Fibroblast of lung (primary cell): ENCODE measurements at regions not wholly inside any gene's neighbourhood (a gene's known extent, or its start where the extent isn't known, plus 50 kb on each side); places are given as distances from the start of the nearest gene placed in this dataset.

Experiments used
- DNase-seq, 2 donors: peaks; one replicate each; pipeline versions ENCODE4 v3.0.0 to v3.0.0-alpha.2; 2010; ENCODE audit warnings: low read depth in 2 of 2
- H2AFZ ChIP-seq: 2 replicates; pipeline ENCODE4 v1.5.1; 2012; ENCODE audit warnings: low read length, control low read depth, inconsistent platforms
- H3K27ac ChIP-seq: 2 replicates; pipeline ENCODE4 v1.5.1; 2011; ENCODE audit warnings: low read length, control low read depth; ENCODE audit not compliant: insufficient read depth
- H3K27me3 ChIP-seq: 2 replicates; pipeline ENCODE4 v1.5.1; 2011; ENCODE audit warnings: mild to moderate bottlenecking, low read length; ENCODE audit not compliant: control insufficient read depth, insufficient read depth
- H3K36me3 ChIP-seq: 2 replicates; pipeline ENCODE4 v1.5.1; 2011; ENCODE audit warnings: low read length; ENCODE audit not compliant: control insufficient read depth, insufficient read depth
- H3K4me1 ChIP-seq: 2 replicates; pipeline ENCODE4 v1.5.1; 2011; ENCODE audit warnings: low read length; ENCODE audit not compliant: control insufficient read depth, insufficient read depth; ENCODE audit errors: extremely low read depth
- H3K4me2 ChIP-seq: 2 replicates; pipeline ENCODE4 v1.5.1; 2011; ENCODE audit warnings: low read length, control low read depth; ENCODE audit not compliant: insufficient read depth; ENCODE audit errors: extremely low read depth
- H3K4me3 ChIP-seq, 4 experiments: fragments of 200-600 bp in 1 of 4; sonication (generic) in 1 of 4; replicated peaks in 1 of 4; 2 replicates each; pipeline ENCODE4 v1.5.1; 2011 to 2016; ENCODE audit warnings: low read length in 4 of 4, low read depth in 3 of 4, mild to moderate bottlenecking in 3 of 4, control low read depth in 2 of 4, inconsistent platforms in 1 of 4, mixed read lengths in 1 of 4; ENCODE audit not compliant: insufficient read depth in 1 of 4; ENCODE audit errors: control extremely low read depth in 1 of 4
- H3K79me2 ChIP-seq: 2 replicates; pipeline ENCODE4 v1.5.1; 2012; ENCODE audit warnings: mild to moderate bottlenecking, low read length, inconsistent platforms; ENCODE audit not compliant: control insufficient read depth, insufficient read depth
- H3K9ac ChIP-seq: 2 replicates; pipeline ENCODE4 v1.5.1; 2011; ENCODE audit warnings: mild to moderate bottlenecking, low read length, control low read depth; ENCODE audit not compliant: insufficient read depth
- H3K9me3 ChIP-seq: 2 replicates; pipeline ENCODE4 v1.5.1; 2012; ENCODE audit warnings: low read depth, low read length; ENCODE audit not compliant: control insufficient read depth, insufficient read depth
- H4K20me1 ChIP-seq: 2 replicates; pipeline ENCODE4 v1.5.1; 2011; ENCODE audit warnings: low read length; ENCODE audit not compliant: control insufficient read depth, insufficient read depth; ENCODE audit errors: extremely low read depth
- EZH2 ChIP-seq: IDR thresholded peaks from 2 replicates; pipeline ENCODE4 v1.5.1; 2012; ENCODE audit warnings: low read length, control low read depth, mild to moderate bottlenecking; ENCODE audit errors: missing control alignments
- TF ChIP-seq, protein P1 (sequence below), 2 donors: IDR thresholded peaks in 1 of 2; conservative IDR thresholded peaks in 1 of 2; 1 replicate in 1 of 2; 2 replicates in 1 of 2; pipeline ENCODE4 v1.5.1; 2011 to 2012; ENCODE audit warnings: low read length in 2 of 2, control low read depth in 1 of 2, inconsistent platforms in 1 of 2, low read depth in 1 of 2, mild to moderate bottlenecking in 1 of 2

DNA sequence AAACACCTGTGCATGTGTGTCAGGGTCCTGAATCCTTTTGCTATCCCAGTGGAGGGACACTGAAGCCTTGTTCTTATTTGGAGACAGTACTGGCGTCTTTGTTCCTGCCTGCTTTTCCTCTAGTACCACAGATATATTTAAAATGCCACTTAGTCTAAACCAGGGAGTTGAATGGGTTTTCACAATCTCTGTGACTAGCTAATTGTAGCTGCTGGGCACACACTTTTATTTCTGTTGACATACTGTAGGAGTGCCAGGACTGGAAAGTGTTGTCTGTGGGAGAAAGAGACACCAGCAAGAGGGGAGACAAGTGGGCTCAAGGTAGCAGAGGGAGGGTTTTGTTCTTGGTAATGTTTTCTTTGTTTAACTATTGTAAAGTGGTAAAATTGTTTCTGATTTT, 174.0 kb upstream of the SV2C start:
- Histone ChIP-seq H3K79me2 (no peaks in the 10 kb centered on the region), H3K9me3 (no peaks in the 10 kb centered on the region), H3K4me3 (no peak overlapping the region), H3K4me2 (no peak overlapping the region), H4K20me1 (no peaks in the 10 kb centered on the region), H3K27ac (no peak overlapping the region), H2AFZ (no peak overlapping the region), H3K4me1 (no peaks in the 10 kb centered on the region), H3K36me3 (no peaks in the 10 kb centered on the region), H3K27me3 (no peaks in the 10 kb centered on the region), H3K9ac (no peak overlapping the region)
- TF ChIP-seq, protein P1, sequence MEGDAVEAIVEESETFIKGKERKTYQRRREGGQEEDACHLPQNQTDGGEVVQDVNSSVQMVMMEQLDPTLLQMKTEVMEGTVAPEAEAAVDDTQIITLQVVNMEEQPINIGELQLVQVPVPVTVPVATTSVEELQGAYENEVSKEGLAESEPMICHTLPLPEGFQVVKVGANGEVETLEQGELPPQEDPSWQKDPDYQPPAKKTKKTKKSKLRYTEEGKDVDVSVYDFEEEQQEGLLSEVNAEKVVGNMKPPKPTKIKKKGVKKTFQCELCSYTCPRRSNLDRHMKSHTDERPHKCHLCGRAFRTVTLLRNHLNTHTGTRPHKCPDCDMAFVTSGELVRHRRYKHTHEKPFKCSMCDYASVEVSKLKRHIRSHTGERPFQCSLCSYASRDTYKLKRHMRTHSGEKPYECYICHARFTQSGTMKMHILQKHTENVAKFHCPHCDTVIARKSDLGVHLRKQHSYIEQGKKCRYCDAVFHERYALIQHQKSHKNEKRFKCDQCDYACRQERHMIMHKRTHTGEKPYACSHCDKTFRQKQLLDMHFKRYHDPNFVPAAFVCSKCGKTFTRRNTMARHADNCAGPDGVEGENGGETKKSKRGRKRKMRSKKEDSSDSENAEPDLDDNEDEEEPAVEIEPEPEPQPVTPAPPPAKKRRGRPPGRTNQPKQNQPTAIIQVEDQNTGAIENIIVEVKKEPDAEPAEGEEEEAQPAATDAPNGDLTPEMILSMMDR (conservative IDR thresholded peaks at IDR 0.05 in 1 of 2, IDR thresholded peaks at IDR 0.05 in 1 of 2; ENCODE audit: low read depth in 1 of 2, low read length in 2 of 2) = no peak
- TF ChIP-seq EZH2 = no peak
- DNase-seq = no peak

- TF ChIP-seq, protein P1 (conservative IDR thresholded peaks at IDR 0.05 in 1 of 2, IDR thresholded peaks at IDR 0.05 in 1 of 2; ENCODE audit: low read depth in 1 of 2, low read length in 2 of 2) = no peak
- TF ChIP-seq EZH2 = no peak
- no peak for DNase-seq
- H3K9ac ChIP-seq = no peak overlapping the region
- no peak overlapping the region for H3K27ac ChIP-seq
- H3K27me3 ChIP-seq = no peaks in the 10 kb centered on the region
- no peaks in the 10 kb centered on the region for H3K36me3 ChIP-seq
- H2AFZ ChIP-seq = no peak overlapping the region
- H3K79me2 ChIP-seq = no peaks in the 10 kb centered on the region
- no peaks in the 10 kb centered on the region for H3K4me1 ChIP-seq
- H4K20me1 ChIP-seq = no peaks in the 10 kb centered on the region
- H3K4me2 ChIP-seq = no peak overlapping the region
- no peaks in the 10 kb centered on the region for H3K9me3 ChIP-seq
- H3K4me3 ChIP-seq = no peak overlapping the region
Observed at GRCh38 chr5:75907651-75908050, 175.5 kb upstream of the SV2C start.

- DNase-seq = no peak
- no peak overlapping the region for H3K4me2 ChIP-seq
- no peaks in the 10 kb centered on the region for H3K36me3 ChIP-seq
- H3K4me1 ChIP-seq = no peaks in the 10 kb centered on the region
- no peak overlapping the region for H3K27ac ChIP-seq
- TF ChIP-seq, protein P1 (conservative IDR thresholded peaks at IDR 0.05 in 1 of 2, IDR thresholded peaks at IDR 0.05 in 1 of 2; ENCODE audit: low read depth in 1 of 2, low read length in 2 of 2) = no peak
- no peak for TF ChIP-seq EZH2
- no peaks in the 10 kb centered on the region for H4K20me1 ChIP-seq
- H3K9ac ChIP-seq = no peak overlapping the region
- H3K4me3 ChIP-seq = no peak overlapping the region
- no peaks in the 10 kb centered on the region for H3K9me3 ChIP-seq
- H3K27me3 ChIP-seq = no peaks in the 10 kb centered on the region
- no peak overlapping the region for H2AFZ ChIP-seq
- no peaks in the 10 kb centered on the region for H3K79me2 ChIP-seq
Observed at GRCh38 chr5:75894482-75894881, 177.2 kb upstream of the POC5 start.
